Transverse colon (tissue), 4 donors: ENCODE measurements at regions not wholly inside any gene's neighbourhood (a gene's known extent, or its start where the extent isn't known, plus 50 kb on each side); places are given as distances from the start of the nearest gene placed in this dataset.

Source experiments
- DNase-seq: peaks from one replicate; pipeline ENCODE4 v3.0.0-alpha.2; 2019
- H3K27ac ChIP-seq, 4 donors: fragments of 200-600 bp; sonication (generic); 2 replicates each; pipeline ENCODE4 v1.5.1; 2016 to 2018; ENCODE audit warnings: inconsistent platforms in 4 of 4
- H3K27me3 ChIP-seq: fragments of 200-600 bp; sonication (generic); 2 replicates; pipeline ENCODE4 v1.5.1; 2017; ENCODE audit warnings: inconsistent platforms
- H3K36me3 ChIP-seq, 4 donors: fragments of 200-600 bp; sonication (generic); 2 replicates each; pipeline ENCODE4 v1.5.1; 2017 to 2019; ENCODE audit warnings: inconsistent platforms in 4 of 4
- H3K4me1 ChIP-seq, 4 donors: fragments of 200-600 bp; sonication (generic); 2 replicates each; pipeline ENCODE4 v1.5.1; 2017 to 2020; ENCODE audit warnings: inconsistent platforms in 4 of 4
- H3K4me3 ChIP-seq, 4 donors: fragments of 200-600 bp; sonication (generic); 1 replicate in 1 of 4; 2 replicates in 3 of 4; pipeline versions ENCODE4 v1.5.1 to v1.6.1; 2017 to 2019; ENCODE audit warnings: inconsistent platforms in 4 of 4
- H3K9me3 ChIP-seq, 2 donors: fragments of 200-600 bp; sonication (generic); 2 replicates each; pipeline ENCODE4 v1.5.1; 2017 to 2019; ENCODE audit warnings: inconsistent platforms in 2 of 2
- EP300 ChIP-seq: sonication (generic); formaldehyde crosslinking; IDR thresholded peaks from one replicate; pipeline ENCODE4 v1.6.1; 2017; ENCODE audit warnings: antibody characterized with exemption, low read depth
- POLR2A ChIP-seq: fragments of 450-650 bp; IDR thresholded peaks from one replicate; pipeline ENCODE4 v1.6.1; 2016; ENCODE audit warnings: antibody characterized with exemption, mild to moderate bottlenecking, moderate library complexity
- POLR2AphosphoS5 ChIP-seq, 3 donors: sonication (generic); formaldehyde crosslinking; IDR thresholded peaks; one replicate each; pipeline ENCODE4 v1.6.1; 2016; ENCODE audit warnings: antibody characterized with exemption in 3 of 3
- WGBS, 2 donors: methylation state at CpG; one replicate each; pipeline ENCODE4 v1.1.5; 2018; ENCODE audit warnings: low coverage in 1 of 2; 5-methylcytosine and 5-hydroxymethylcytosine counted together
- in situ Hi-C, 4 donors: fragments of 200-750 bp; cut with MboI; loops; one replicate each; pipeline versions ENCODE4 v1.15.0 to v1.15.1; 2017; ENCODE audit warnings: low sequenced_read_pairs in 3 of 4, low pct_ligation_motif_present in 1 of 4, low pct_unique_long_range_greater_than_20kb in 1 of 4
- intact Hi-C: fragments of 100-400 bp; cut with DNase I; formaldehyde crosslinking; loops from one replicate; pipeline ENCODE4 v1.15.1; 2023; ENCODE audit warnings: low total_unique reads
- TF ChIP-seq, protein P1 (sequence below), 5 experiments: fragments of 200-600 bp in 3 of 5; fragments of 450-650 bp in 2 of 5; sonication (generic) in 3 of 5; IDR thresholded peaks; 1 replicate in 2 of 5; 2 replicates in 3 of 5; pipeline ENCODE4 v1.5.1; 2016 to 2017; ENCODE audit warnings: antibody characterized with exemption in 5 of 5, inconsistent platforms in 3 of 5, mild to moderate bottlenecking in 2 of 5, moderate library complexity in 1 of 5

GRCh38 chr4:120406960-120407359, 340.3 kb upstream of the MAD2L1 start:
- Histone ChIP-seq H3K9me3 (peaks cover 7 to 10% of the 10 kb centered on the region in 2 donors), H3K4me3 (no peak overlapping the region), H3K36me3 (no peaks in the 10 kb centered on the region), H3K4me1 (no peaks in the 10 kb centered on the region), H3K27ac (no peak overlapping the region), H3K27me3 (no peaks in the 10 kb centered on the region)
- in situ Hi-C loops, result no loop called here
- no peak for DNase-seq
- intact Hi-C loops, result no loop called here
- no peak for TF ChIP-seq POLR2AphosphoS5 (IDR thresholded peaks at IDR 0.05)
- TF ChIP-seq, protein P1, sequence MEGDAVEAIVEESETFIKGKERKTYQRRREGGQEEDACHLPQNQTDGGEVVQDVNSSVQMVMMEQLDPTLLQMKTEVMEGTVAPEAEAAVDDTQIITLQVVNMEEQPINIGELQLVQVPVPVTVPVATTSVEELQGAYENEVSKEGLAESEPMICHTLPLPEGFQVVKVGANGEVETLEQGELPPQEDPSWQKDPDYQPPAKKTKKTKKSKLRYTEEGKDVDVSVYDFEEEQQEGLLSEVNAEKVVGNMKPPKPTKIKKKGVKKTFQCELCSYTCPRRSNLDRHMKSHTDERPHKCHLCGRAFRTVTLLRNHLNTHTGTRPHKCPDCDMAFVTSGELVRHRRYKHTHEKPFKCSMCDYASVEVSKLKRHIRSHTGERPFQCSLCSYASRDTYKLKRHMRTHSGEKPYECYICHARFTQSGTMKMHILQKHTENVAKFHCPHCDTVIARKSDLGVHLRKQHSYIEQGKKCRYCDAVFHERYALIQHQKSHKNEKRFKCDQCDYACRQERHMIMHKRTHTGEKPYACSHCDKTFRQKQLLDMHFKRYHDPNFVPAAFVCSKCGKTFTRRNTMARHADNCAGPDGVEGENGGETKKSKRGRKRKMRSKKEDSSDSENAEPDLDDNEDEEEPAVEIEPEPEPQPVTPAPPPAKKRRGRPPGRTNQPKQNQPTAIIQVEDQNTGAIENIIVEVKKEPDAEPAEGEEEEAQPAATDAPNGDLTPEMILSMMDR (IDR thresholded peaks at IDR 0.05), result no peak
- no peak for TF ChIP-seq EP300
- TF ChIP-seq POLR2A, result no peak

DNA sequence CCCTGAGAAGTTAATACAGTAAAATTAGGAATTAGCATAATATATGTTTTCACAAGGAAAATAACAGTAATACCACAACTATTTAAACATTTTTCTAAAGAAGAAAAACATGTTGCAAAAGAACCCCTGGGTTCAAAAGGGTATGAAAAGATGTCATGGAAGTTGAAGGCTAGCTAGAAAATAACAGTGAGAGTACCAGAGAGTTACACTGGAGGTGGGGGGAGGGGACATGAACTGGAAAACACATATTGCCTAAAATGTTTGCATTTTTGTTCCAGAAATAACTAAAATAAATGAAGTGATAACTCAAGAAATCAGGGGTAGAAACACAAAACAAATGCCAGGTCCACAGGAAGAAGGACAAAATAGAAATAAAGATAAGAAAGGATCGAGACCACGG, 336.6 kb upstream of the MAD2L1 start:
- H3K27me3 ChIP-seq, result no peaks in the 10 kb centered on the region
- no peaks in the 10 kb centered on the region for H3K36me3 ChIP-seq
- no peak overlapping the region for H3K4me3 ChIP-seq
- in situ Hi-C loops, result no loop called here
- TF ChIP-seq, protein P1 (IDR thresholded peaks at IDR 0.05), result no peak
- TF ChIP-seq POLR2AphosphoS5 (IDR thresholded peaks at IDR 0.05), result no peak
- TF ChIP-seq EP300, result no peak
- no peak for TF ChIP-seq POLR2A
- 88 to 89% methylated on average over 2 of the region's 2 CpGs for WGBS, 2 donors
- intact Hi-C loops, result no loop called here
- H3K9me3 ChIP-seq, result no peaks in the 10 kb centered on the region
- H3K4me1 ChIP-seq, result no peaks in the 10 kb centered on the region
- no peak overlapping the region for H3K27ac ChIP-seq
- DNase-seq, result no peak

DNA sequence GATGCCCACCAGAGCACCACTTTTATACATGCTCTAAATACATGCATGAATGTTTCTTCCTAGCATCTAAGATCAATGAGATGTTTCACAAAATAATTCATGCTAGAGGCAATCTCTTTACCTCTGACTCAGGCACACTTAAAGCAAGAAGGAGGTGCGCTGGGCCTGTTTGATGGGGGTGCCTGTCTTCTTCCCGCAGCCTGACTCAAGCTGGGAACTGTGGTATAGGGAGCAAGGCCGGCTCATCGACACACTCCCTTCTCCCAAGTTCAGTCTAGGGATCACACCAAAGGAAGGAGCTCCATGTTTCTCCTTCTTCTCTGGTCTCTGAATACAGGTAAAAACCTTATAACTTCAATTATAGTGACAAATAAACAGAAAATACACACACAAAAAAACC, 333.8 kb upstream of the MAD2L1 start:
- in situ Hi-C loops (no loop called here), intact Hi-C loops (no loop called here)
- TF ChIP-seq EP300, result no peak
- H3K27ac ChIP-seq, result no peak overlapping the region
- no peak for DNase-seq
- no peaks in the 10 kb centered on the region for H3K36me3 ChIP-seq
- no peaks in the 10 kb centered on the region for H3K9me3 ChIP-seq
- H3K4me3 ChIP-seq, result no peak overlapping the region
- 93% methylated on average over 4 of the region's 4 CpGs for WGBS, 2 donors
- no peaks in the 10 kb centered on the region for H3K27me3 ChIP-seq
- no peaks in the 10 kb centered on the region for H3K4me1 ChIP-seq

DNA sequence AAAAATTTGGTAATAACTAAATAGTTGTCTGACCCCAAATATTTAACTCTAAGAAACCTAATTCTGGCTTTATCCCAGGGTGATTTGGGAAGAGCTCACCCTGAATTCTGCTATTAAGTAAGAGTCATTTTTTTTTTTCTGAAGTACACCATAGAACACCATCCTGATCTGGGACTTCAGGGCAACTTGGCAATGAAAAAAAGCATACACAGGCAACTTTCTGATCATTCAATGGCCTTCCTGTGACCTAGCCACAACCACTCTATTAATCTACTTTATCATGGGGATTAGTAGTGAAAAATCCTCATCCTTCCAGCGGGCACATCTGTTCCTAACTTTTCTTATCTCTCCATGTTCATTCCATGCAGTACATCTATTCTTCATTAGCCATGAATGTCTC, 333.2 kb upstream of the MAD2L1 start:
- TF ChIP-seq, protein P1 (IDR thresholded peaks at IDR 0.05), result no peak
- TF ChIP-seq EP300, result no peak
- no peak for TF ChIP-seq POLR2AphosphoS5 (IDR thresholded peaks at IDR 0.05)
- TF ChIP-seq POLR2A, result no peak
- H3K4me3 ChIP-seq, result no peak overlapping the region
- 62 to 82% methylated on average over 1 of the region's 1 CpG for WGBS, 2 donors

DNA sequence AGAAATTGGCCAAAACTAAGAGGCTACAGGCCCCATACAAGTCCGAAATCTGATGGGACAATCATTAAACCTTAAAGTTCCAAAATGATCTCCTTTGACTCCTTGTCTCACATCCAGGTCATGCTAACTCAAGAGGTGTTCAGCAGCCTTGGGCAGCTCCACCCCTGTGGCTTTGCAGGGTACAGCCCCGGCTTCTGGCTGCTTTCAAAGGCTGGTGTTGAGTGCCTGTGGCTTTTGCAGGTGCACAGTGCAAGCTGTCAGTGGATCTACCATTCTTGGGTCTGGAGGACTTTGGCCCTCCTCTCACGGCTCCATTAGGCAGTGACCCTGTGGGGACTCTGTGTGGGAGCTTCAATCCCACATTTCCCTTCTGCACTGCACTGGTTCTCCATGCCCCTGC, 329.1 kb upstream of the MAD2L1 start:
- Histone ChIP-seq H3K4me1 (no peaks in the 10 kb centered on the region), H3K4me3 (no peak overlapping the region), H3K27ac (no peak overlapping the region), H3K27me3 (no peaks in the 10 kb centered on the region), H3K36me3 (no peaks in the 10 kb centered on the region), H3K9me3 (no peaks in the 10 kb centered on the region)
- no peak for DNase-seq
- intact Hi-C loops, result no loop called here
- in situ Hi-C loops, result no loop called here
- TF ChIP-seq, protein P1 (IDR thresholded peaks at IDR 0.05), result no peak
- TF ChIP-seq POLR2AphosphoS5 (IDR thresholded peaks at IDR 0.05) (no peak), EP300 (no peak), POLR2A (no peak)
- WGBS, 2 donors, result 82% methylated on average over 3 of the region's 3 CpGs; no CpG with 5 or more reads in 1 of the 2 donors

More for the DNA sequence above, 333.2 kb upstream of the MAD2L1 start:
- in situ Hi-C loops, result no loop called here
- H3K9me3 ChIP-seq, result no peaks in the 10 kb centered on the region
- no peaks in the 10 kb centered on the region for H3K4me1 ChIP-seq
- no peaks in the 10 kb centered on the region for H3K36me3 ChIP-seq
- DNase-seq, result no peak
- no peak overlapping the region for H3K27ac ChIP-seq
- H3K27me3 ChIP-seq, result no peaks in the 10 kb centered on the region
- intact Hi-C loops, result no loop called here
